Cardiac fibroblast (primary cell): ENCODE measurements at regions not wholly inside any gene's neighbourhood (a gene's known extent, or its start where the extent isn't known, plus 50 kb on each side); places are given as distances from the start of the nearest gene placed in this dataset.

Source experiments
- DNase-seq, 2 donors: peaks; one replicate each; pipeline versions ENCODE4 v3.0.0 to v3.0.0-alpha.2; 2010; ENCODE audit warnings: low read depth in 2 of 2
- H3K4me3 ChIP-seq, 2 donors: replicated peaks in 1 of 2; 1 replicate in 1 of 2; 2 replicates in 1 of 2; pipeline ENCODE4 v1.5.1; 2011; ENCODE audit warnings: low read depth in 2 of 2, low read length in 2 of 2, mild to moderate bottlenecking in 2 of 2, moderate library complexity in 1 of 2
- TF ChIP-seq, protein P1 (sequence below): IDR thresholded peaks from one replicate; pipeline ENCODE4 v1.5.1; 2011; ENCODE audit warnings: low read depth, mild to moderate bottlenecking, low read length, inconsistent platforms

DNA sequence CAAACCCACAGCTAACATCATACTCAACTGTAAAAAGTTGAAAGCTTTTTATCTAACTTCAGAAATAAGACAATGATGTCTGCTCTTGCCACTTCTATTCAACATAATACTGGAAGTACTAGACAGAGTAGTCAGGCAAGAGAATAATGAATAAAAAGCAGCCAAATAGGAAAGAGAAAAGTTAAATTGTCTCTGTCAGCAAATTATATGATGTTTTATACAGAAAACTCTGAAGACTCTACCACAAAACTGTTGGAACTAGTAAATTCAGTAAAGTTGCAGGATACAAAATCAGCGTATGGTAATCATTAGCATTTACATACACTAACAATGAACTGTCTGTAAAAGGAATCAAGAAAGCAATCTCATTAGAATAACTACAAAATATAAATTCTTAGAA lies 752.9 kb upstream of the CT83 start:
- no peak overlapping the region for H3K4me3 ChIP-seq
- TF ChIP-seq, protein P1, sequence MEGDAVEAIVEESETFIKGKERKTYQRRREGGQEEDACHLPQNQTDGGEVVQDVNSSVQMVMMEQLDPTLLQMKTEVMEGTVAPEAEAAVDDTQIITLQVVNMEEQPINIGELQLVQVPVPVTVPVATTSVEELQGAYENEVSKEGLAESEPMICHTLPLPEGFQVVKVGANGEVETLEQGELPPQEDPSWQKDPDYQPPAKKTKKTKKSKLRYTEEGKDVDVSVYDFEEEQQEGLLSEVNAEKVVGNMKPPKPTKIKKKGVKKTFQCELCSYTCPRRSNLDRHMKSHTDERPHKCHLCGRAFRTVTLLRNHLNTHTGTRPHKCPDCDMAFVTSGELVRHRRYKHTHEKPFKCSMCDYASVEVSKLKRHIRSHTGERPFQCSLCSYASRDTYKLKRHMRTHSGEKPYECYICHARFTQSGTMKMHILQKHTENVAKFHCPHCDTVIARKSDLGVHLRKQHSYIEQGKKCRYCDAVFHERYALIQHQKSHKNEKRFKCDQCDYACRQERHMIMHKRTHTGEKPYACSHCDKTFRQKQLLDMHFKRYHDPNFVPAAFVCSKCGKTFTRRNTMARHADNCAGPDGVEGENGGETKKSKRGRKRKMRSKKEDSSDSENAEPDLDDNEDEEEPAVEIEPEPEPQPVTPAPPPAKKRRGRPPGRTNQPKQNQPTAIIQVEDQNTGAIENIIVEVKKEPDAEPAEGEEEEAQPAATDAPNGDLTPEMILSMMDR, result no peak
- DNase-seq, result no peak

- H3K4me3 ChIP-seq, result no peak overlapping the region
- TF ChIP-seq, protein P1, result no peak
Observed at GRCh38 chrX:117196481-117196880, 733.7 kb upstream of the CT83 start.

DNA sequence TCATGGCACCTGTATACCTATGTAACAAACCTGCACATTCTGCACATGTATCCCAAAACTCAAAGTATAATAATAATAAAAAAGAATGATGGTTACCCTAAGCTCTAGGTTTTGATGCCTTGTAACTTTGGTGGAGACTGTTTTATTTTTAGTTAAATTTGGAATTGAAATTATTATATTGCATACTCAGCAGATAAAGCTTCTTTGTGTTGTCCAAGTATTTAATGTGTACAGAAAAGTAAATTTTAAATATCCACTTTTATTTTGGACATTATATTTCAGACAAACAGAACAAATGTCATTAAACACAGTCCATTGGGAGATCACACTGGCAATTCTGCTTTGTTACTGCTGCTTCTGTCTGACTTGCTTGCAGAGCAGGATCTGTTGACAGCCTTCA lies 684.5 kb upstream of the CT83 start:
- TF ChIP-seq, protein P1, result no peak
- DNase-seq, result no peak
- no peak overlapping the region for H3K4me3 ChIP-seq

More at GRCh38 chrX:117196481-117196880, 733.7 kb upstream of the CT83 start:
- DNase-seq, result no peak

- no peak for DNase-seq
- H3K4me3 ChIP-seq, result no peak overlapping the region
- TF ChIP-seq, protein P1, result no peak
Observed at GRCh38 chrX:117138070-117138469, 675.3 kb upstream of the CT83 start.

- no peak for DNase-seq
- no peak overlapping the region for H3K4me3 ChIP-seq
- TF ChIP-seq, protein P1, result no peak
Observed at GRCh38 chrX:117134983-117135382, 672.2 kb upstream of the CT83 start.

DNA sequence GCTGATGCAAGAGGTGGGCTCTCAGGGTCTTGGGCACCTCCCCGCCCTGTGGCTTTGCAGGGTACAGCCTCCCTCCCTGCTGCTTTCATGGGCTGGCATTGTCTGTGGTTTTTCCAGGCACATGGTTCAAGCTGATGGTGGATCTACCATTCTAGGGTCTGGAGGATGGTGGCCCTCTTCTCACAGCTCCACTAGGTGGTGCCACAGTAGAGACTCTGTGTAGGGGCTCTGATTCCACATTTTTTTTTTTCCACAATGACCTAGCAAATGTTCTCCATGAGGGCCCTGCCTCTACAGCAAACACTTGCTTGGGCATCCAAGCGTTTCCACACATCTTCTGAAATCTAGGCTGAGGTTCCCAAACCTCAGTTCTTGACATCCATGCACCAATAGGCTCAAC lies 657.9 kb upstream of the CT83 start:
- TF ChIP-seq, protein P1, result no peak
- no peak overlapping the region for H3K4me3 ChIP-seq
- DNase-seq, result no peak

GRCh38 chrX:117096528-117096927 lies 633.8 kb upstream of the CT83 start:
- DNase-seq, result no peak
- TF ChIP-seq, protein P1, result no peak

More at GRCh38 chrX:117096528-117096927, 633.8 kb upstream of the CT83 start:
- H3K4me3 ChIP-seq, result no peak overlapping the region
